ENCODE measurements at regions not wholly inside any gene's neighbourhood (a gene's known extent, or its start where the extent isn't known, plus 50 kb on each side); places are given as distances from the start of the nearest gene placed in this dataset.
"Not testable (repeated sequence)": the region's sequence is repeated elsewhere in the genome, so short reads cannot be mapped to it uniquely, and the experiment has no call there.

DNA sequence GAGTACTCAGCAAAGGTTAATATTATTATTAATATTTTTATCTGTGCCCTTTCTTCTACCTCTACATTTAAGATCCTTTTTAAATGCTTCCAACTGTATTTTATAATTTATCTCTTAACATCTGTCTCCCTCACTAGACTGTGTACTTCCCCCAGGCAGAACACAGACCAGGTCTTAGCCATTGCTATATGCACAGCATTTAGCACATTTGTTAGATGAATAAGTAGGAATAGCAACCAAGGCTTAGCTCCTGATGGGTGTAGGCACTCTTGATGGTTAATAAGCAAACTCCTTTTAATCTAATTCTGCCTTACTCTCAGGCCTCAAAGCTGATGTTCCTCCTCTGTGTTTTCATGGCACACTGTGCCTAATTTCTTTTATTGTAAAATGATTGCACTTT is 83.7 kb upstream of the GNG12 start:
- CTCF ChIA-PET, result no interaction called here
- H3K4me3 Mint-ChIP-seq, result no peak overlapping the region
- intact Hi-C loops (cut with micrococcal nuclease), result no loop called here
- no peaks in the 10 kb centered on the region for H3K9me3 Mint-ChIP-seq
- H3K36me3 Mint-ChIP-seq (ENCODE audit: low read depth), result no peaks in the 10 kb centered on the region
- H3K27ac Mint-ChIP-seq, result no peak overlapping the region
- no peak for DNase-seq
- no peaks in the 10 kb centered on the region for H3K4me1 Mint-ChIP-seq (ENCODE audit: low read depth)
- peaks cover 4% of the 10 kb centered on the region for H3K27me3 Mint-ChIP-seq (ENCODE audit: low read depth)

DNA sequence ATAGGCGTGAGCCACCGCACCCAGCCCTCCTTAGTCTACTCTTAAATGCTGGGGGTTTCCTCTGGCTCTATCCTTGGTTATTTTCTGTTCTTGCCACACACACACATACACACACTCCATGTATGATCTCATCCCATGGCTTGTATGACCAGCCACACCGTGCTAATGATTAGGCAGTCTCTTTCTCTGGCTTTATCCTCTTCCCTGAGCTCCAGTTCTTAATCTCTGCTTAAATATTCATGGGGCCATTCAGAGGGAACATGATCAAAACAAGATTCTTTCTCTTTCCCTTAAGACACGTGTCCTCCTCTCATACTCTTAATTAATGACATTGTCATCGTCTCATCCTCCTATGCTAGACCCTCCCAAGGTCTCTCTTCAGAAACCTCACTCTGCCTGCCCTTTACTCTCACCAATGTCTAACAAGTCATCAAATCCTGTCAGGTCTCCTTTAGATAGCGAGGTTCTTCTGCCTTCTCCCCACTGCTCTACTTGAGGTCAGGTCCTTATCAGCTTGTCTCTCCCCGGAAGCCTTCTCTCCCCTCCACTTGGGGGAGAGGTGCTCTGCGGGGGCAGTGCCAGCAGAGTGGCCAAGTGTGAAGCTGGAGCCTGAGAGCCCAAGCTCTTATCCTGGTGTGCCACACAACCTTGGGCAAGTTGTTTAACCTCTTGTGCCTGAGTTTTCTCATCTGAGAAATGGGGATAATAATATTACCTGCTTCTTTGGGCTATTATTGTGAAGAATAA is 83.0 kb upstream of the GNG12 start:
- intact Hi-C loops (cut with micrococcal nuclease), result no loop called here

DNA sequence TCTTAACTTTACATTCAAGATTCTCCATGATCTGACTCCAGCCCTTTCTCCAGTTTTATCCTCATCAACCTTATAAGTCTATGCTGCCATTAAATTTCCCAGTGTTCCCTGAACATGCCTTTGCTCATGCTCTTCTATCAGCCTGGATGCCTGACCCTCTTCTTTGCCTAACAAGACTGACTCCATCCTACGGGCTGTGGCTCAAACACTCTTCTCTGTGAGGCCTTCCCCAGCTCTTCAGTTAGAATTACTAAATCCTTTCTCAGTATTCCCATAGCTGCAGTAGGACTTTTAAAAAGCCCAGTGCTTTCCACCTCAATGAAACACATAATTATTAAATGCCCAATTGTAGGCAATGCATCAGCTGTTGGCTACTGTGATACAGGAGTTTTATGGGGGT is 76.5 kb upstream of the GNG12 start:
- Mint-ChIP-seq H3K27ac (no peak overlapping the region), H3K9me3 (peaks cover 2% of the 10 kb centered on the region), H3K4me3 (no peak overlapping the region), H3K27me3 (ENCODE audit: low read depth) (peaks cover 17% of the 10 kb centered on the region), H3K4me1 (ENCODE audit: low read depth) (no peaks in the 10 kb centered on the region), H3K36me3 (ENCODE audit: low read depth) (no peaks in the 10 kb centered on the region)
- CTCF ChIA-PET, result no interaction called here
- intact Hi-C loops (cut with micrococcal nuclease), result no loop called here
- no peak for DNase-seq

More for the DNA sequence above, 83.0 kb upstream of the GNG12 start:
- Mint-ChIP-seq H3K27me3 (ENCODE audit: low read depth) (peaks cover 7% of the 10 kb centered on the region), H3K4me3 (no peak overlapping the region), H3K4me1 (ENCODE audit: low read depth) (no peaks in the 10 kb centered on the region), H3K36me3 (ENCODE audit: low read depth) (no peaks in the 10 kb centered on the region), H3K27ac (no peak overlapping the region), H3K9me3 (no peaks in the 10 kb centered on the region)
- DNase-seq, result no peak
- CTCF ChIA-PET, result no interaction called here

DNA sequence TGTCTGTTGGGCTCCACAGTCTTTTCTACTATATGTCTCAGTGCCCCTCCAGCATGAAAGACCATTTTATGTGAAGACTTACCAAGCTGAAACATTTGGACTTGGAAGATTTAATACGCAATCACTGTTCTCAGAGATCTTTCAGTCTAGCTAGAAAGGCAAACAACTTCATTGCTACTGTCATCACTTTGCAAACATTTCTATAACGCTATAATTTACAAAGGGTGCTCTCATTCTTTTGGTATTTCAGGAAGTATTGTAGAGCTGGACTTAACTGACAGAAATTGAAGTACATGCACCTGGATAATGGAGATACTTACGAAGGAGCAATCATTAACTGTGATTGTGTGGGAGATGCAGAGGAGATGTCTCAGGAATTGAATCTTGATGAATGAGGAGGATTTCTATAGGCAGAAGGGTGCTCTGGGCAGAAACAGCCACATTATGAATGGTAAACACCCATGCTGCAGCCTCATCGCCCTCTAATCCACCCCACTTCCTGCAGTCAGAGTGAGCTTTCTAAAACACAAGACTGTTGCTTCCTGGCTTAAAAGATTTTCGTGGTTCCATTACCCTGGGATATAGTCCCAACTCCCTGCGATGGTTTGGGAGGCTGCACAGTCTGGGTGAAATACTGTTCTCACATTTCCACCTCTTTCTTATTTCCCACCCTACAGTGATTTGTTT is 75.1 kb upstream of the GNG12 start:
- H3K4me1 Mint-ChIP-seq (ENCODE audit: low read depth), result no peaks in the 10 kb centered on the region
- no peak overlapping the region for H3K4me3 Mint-ChIP-seq
- CTCF ChIA-PET, result no interaction called here
- no peak overlapping the region for H3K27ac Mint-ChIP-seq
- peaks cover 2% of the 10 kb centered on the region for H3K9me3 Mint-ChIP-seq
- H3K36me3 Mint-ChIP-seq (ENCODE audit: low read depth), result no peaks in the 10 kb centered on the region
- no peak for DNase-seq
- H3K27me3 Mint-ChIP-seq (ENCODE audit: low read depth), result peaks cover 17% of the 10 kb centered on the region
- intact Hi-C loops (cut with micrococcal nuclease), result no loop called here

DNA sequence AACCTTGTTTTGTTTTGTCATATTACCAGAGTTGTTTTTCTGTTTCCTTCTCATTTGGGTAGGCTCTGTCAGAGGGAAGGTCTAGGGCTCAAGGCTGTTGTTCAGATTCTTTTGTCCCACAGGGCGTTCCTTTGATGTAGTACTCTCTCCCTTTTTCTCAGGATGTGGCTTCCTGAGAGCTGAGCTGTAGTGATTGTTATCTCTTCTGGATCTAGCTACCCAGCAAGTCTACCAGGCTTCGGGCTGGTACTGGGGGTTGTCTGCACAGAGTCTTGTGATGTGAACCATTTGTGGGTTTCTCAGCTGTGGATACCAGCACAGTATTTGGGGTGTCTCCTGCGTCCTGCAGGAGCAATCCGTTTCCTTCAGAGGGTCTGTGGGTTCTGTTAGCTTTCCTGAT is 74.2 kb upstream of the GNG12 start:
- H3K4me1 Mint-ChIP-seq (ENCODE audit: low read depth); H3K36me3 Mint-ChIP-seq (ENCODE audit: low read depth); H3K4me3 Mint-ChIP-seq; H3K9me3 Mint-ChIP-seq; DNase-seq; H3K27ac Mint-ChIP-seq; intact Hi-C loops (cut with micrococcal nuclease): not testable (repeated sequence)
- H3K27me3 Mint-ChIP-seq (ENCODE audit: low read depth), result peaks cover 17% of the 10 kb centered on the region
- CTCF ChIA-PET, result interaction anchor here (1.4 kb wide), 1 partner anchor 30 kb away, joined by 3 read pairs; no protein-coding TSS in a partner anchor

DNA sequence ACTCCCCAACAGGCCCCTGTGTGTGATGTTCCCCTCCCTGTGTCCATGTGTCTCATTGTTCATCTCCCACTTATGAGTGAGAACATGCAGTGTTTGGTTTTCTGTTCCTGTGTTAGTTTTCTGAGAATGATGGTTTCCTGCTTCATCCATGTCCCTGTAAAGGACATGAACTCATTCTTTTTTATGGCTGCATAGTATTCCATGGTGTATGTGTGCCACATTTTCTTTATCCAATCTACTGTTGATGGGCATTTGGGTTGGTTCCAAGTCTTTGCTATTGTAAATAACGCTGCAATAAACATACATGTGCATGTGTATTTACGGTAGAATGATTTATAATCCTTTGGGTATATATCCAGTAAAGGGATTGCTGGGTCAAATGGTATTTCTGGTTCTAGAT is 72.7 kb upstream of the GNG12 start:
- H3K4me1 Mint-ChIP-seq (ENCODE audit: low read depth); H3K27ac Mint-ChIP-seq; intact Hi-C loops (cut with micrococcal nuclease); DNase-seq; H3K9me3 Mint-ChIP-seq; H3K36me3 Mint-ChIP-seq (ENCODE audit: low read depth); H3K4me3 Mint-ChIP-seq: not testable (repeated sequence)
- CTCF ChIA-PET, result interaction anchor here (1.4 kb wide), 1 partner anchor 32 kb away, joined by 3 read pairs; no protein-coding TSS in a partner anchor
- peaks cover 11% of the 10 kb centered on the region for H3K27me3 Mint-ChIP-seq (ENCODE audit: low read depth)

DNA sequence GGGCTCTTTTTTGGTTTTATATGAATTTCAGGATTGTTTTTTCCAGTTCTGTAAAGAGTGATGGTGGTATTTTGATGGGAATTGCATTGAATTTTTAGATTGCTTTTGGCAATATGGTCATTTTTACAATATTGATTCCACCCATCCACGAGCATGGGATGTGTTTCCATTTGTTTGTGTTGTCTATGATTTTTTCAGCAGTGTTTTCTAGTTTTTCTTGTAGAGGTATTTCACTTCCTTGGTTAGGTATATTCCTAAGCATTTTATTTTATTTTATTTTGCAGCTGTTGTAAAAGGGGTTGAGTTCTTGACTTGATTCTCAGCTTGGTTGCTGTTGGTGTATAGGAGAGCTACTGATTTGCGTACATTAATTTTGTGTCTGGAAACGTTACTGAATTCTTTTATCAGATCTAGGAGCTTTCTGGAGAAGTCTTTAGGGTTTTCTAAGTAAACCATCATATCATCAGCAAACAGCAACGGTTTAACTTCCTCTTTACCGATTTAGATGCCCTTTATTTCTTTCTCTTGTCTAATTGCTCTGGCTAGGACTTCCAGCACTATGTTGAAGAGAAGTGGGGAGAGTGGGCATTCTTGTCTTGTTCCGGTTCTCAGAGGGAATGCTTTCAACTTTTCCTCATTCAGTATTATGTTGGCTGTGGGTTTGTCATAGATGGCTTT is 69.4 kb upstream of the GNG12 start:
- H3K36me3 Mint-ChIP-seq (ENCODE audit: low read depth); H3K27ac Mint-ChIP-seq; H3K4me1 Mint-ChIP-seq (ENCODE audit: low read depth); intact Hi-C loops (cut with micrococcal nuclease); H3K9me3 Mint-ChIP-seq; DNase-seq; CTCF ChIA-PET; H3K27me3 Mint-ChIP-seq (ENCODE audit: low read depth); H3K4me3 Mint-ChIP-seq: not testable (repeated sequence)

GRCh38 chr1:67898033-67898726 is 64.9 kb upstream of the GNG12 start:
- Mint-ChIP-seq H3K9me3 (no peaks in the 10 kb centered on the region), H3K27me3 (ENCODE audit: low read depth) (peaks cover 13% of the 10 kb centered on the region), H3K27ac (no peak overlapping the region), H3K4me1 (ENCODE audit: low read depth) (no peaks in the 10 kb centered on the region), H3K4me3 (no peak overlapping the region), H3K36me3 (ENCODE audit: low read depth) (no peaks in the 10 kb centered on the region)
- CTCF ChIA-PET, result no interaction called here
- intact Hi-C loops (cut with micrococcal nuclease), result no loop called here
- no peak for DNase-seq

GRCh38 chr1:67897270-67897949 is 64.1 kb upstream of the GNG12 start:
- H3K27ac Mint-ChIP-seq, result no peak overlapping the region
- H3K4me1 Mint-ChIP-seq (ENCODE audit: low read depth), result no peaks in the 10 kb centered on the region
- intact Hi-C loops (cut with micrococcal nuclease), result no loop called here
- H3K27me3 Mint-ChIP-seq (ENCODE audit: low read depth), result peaks cover 13% of the 10 kb centered on the region
- CTCF ChIA-PET, result interaction anchor here (1.1 kb wide), 1 partner anchor 137 kb away, joined by 4 read pairs; no protein-coding TSS in a partner anchor
- H3K9me3 Mint-ChIP-seq, result no peaks in the 10 kb centered on the region
- H3K36me3 Mint-ChIP-seq (ENCODE audit: low read depth), result no peaks in the 10 kb centered on the region
- no peak for DNase-seq
- no peak overlapping the region for H3K4me3 Mint-ChIP-seq

DNA sequence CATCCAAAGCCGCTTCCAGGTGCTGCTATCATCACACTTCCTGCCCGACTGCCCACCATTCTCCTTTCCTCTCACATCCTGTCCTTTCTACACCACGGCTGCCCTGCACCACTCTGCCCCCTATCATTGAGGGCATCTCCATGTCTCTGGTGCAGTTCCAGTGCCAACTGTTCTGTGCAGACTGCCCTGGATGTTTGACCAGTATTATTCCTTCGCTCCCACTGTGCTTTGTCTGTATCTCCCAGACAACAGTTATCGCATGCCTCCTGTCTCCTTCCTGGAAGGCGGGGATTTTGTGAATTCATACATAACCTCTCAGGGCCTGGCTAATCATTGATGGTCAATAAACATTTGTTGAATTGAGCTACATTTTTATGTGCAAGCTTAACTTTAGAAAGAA is 63.6 kb upstream of the GNG12 start:
- Mint-ChIP-seq H3K27me3 (ENCODE audit: low read depth) (peaks cover 13% of the 10 kb centered on the region), H3K4me1 (ENCODE audit: low read depth) (no peaks in the 10 kb centered on the region), H3K27ac (no peak overlapping the region), H3K9me3 (no peaks in the 10 kb centered on the region), H3K36me3 (ENCODE audit: low read depth) (no peaks in the 10 kb centered on the region), H3K4me3 (no peak overlapping the region)
- DNase-seq, result no peak
- CTCF ChIA-PET, result interaction anchor here (1.1 kb wide), 1 partner anchor 137 kb away, joined by 4 read pairs; no protein-coding TSS in a partner anchor
- intact Hi-C loops (cut with micrococcal nuclease), result no loop called here

DNA sequence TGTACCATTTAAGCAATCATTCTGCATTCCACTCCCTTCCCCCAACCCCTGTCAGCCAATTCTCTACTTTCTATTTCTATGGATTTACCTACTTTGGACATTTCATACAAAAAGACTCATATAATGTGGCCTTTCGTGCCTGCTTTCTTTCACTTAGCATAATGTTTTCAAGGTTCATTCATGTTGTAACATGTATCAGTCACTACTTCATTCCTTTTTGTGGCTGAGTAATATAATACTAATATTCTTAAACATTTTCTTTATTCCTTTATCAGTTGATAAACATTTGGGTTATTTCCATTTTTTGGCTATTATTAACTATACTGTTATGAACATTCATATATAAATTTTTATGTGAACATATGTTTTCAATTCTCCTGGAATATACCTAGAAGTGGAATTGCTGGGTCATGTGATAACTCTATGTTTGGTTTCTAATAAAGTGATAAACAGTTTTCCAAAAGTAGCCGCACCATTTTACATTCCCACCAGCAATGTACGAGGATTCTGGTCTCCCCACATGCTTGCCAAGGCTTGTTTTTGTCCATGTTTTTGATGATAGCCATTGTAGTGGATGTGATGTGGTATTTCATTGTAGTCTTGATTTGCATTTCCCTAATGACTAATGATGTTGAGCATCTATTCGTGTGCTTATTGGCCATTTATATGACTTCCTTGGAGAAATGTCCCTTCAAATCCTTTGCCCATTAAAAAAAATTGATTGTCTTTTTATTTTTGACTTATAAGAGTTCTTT is 61.9 kb upstream of the GNG12 start:
- no peaks in the 10 kb centered on the region for H3K9me3 Mint-ChIP-seq
- no peak overlapping the region for H3K27ac Mint-ChIP-seq
- CTCF ChIA-PET, result no interaction called here
- peaks cover 20% of the 10 kb centered on the region for H3K27me3 Mint-ChIP-seq (ENCODE audit: low read depth)
- no peak for DNase-seq
- intact Hi-C loops (cut with micrococcal nuclease), result no loop called here
- H3K4me3 Mint-ChIP-seq, result no peak overlapping the region
- H3K36me3 Mint-ChIP-seq (ENCODE audit: low read depth), result no peaks in the 10 kb centered on the region
- no peaks in the 10 kb centered on the region for H3K4me1 Mint-ChIP-seq (ENCODE audit: low read depth)
